HG02623 (cell line): ENCODE measurements at regions not wholly inside any gene's neighbourhood (a gene's known extent, or its start where the extent isn't known, plus 50 kb on each side); places are given as distances from the start of the nearest gene placed in this dataset.

Experiments used
- ATAC-seq: cut with Tn5 transposase; IDR thresholded peaks from one replicate; pipeline ENCODE4 v1.9.1; 2021; ENCODE audit warnings: moderate library complexity; ENCODE audit not compliant: unreplicated experiment

GRCh38 chr3:31277582-31277981 lies 255.1 kb upstream of the STT3B start:
- ATAC-seq: no peak

GRCh38 chr3:31278532-31278931 lies 254.2 kb upstream of the STT3B start:
- no peak for ATAC-seq

- no peak for ATAC-seq
Measured at GRCh38 chr3:31284776-31285175, 247.9 kb upstream of the STT3B start.

- ATAC-seq: no peak
Measured at GRCh38 chr3:31285833-31286486, 246.8 kb upstream of the STT3B start.

- no peak for ATAC-seq
Measured at GRCh38 chr3:31288224-31288623, 244.5 kb upstream of the STT3B start.

GRCh38 chr3:31288641-31289100 lies 244.1 kb upstream of the STT3B start:
- ATAC-seq: no peak

- ATAC-seq: no peak
Measured at GRCh38 chr3:31289584-31289983, 243.1 kb upstream of the STT3B start.

- no peak for ATAC-seq
Measured at GRCh38 chr3:31290046-31290445, 242.7 kb upstream of the STT3B start.

- ATAC-seq: no peak
Measured at GRCh38 chr3:31291818-31292217, 240.9 kb upstream of the STT3B start.

GRCh38 chr3:31294430-31295149 lies 238.1 kb upstream of the STT3B start:
- ATAC-seq: no peak

- ATAC-seq: no peak
Measured at GRCh38 chr3:31295150-31295765, 237.5 kb upstream of the STT3B start.

GRCh38 chr3:31297726-31298298 lies 234.9 kb upstream of the STT3B start:
- ATAC-seq: no peak

GRCh38 chr3:31300456-31301443 lies 232.0 kb upstream of the STT3B start:
- ATAC-seq: no peak

- ATAC-seq: no peak
Measured at GRCh38 chr3:31302343-31302742, 230.4 kb upstream of the STT3B start.

GRCh38 chr3:31305340-31305739 lies 227.4 kb upstream of the STT3B start:
- ATAC-seq: no peak

GRCh38 chr3:31307131-31307785 lies 225.5 kb upstream of the STT3B start:
- no peak for ATAC-seq

GRCh38 chr3:31311559-31311958 lies 221.2 kb upstream of the STT3B start:
- ATAC-seq: no peak

- no peak for ATAC-seq
Measured at GRCh38 chr3:31312400-31312799, 220.3 kb upstream of the STT3B start.

- ATAC-seq: no peak
Measured at GRCh38 chr3:31314258-31314657, 218.5 kb upstream of the STT3B start.

GRCh38 chr3:31319332-31319731 lies 213.4 kb upstream of the STT3B start:
- no peak for ATAC-seq
